Glutamatergic neuron (in vitro differentiated cells): ENCODE measurements at regions not wholly inside any gene's neighbourhood (a gene's known extent, or its start where the extent isn't known, plus 50 kb on each side); places are given as distances from the start of the nearest gene placed in this dataset.

Experiments used
- DNase-seq: peaks from one replicate; pipeline ENCODE4 v3.0.0; 2022
- H3K27ac Mint-ChIP-seq: one replicate; pipeline ENCODE4 v1.8.0; 2020; ENCODE audit warnings: mild to moderate bottlenecking, mixed read lengths, inconsistent platforms; ENCODE audit not compliant: unreplicated experiment
- H3K27me3 Mint-ChIP-seq: one replicate; pipeline ENCODE4 v1.8.0; 2020; ENCODE audit warnings: mild to moderate bottlenecking, moderate library complexity, mixed read lengths, inconsistent platforms; ENCODE audit not compliant: unreplicated experiment
- H3K36me3 Mint-ChIP-seq: one replicate; pipeline ENCODE4 v1.8.0; 2020; ENCODE audit warnings: mild to moderate bottlenecking, mixed read lengths, inconsistent platforms; ENCODE audit not compliant: unreplicated experiment
- H3K4me1 Mint-ChIP-seq: one replicate; pipeline ENCODE4 v1.8.0; 2020; ENCODE audit warnings: mild to moderate bottlenecking, low read depth, mixed read lengths, inconsistent platforms; ENCODE audit not compliant: unreplicated experiment
- H3K4me3 Mint-ChIP-seq: one replicate; pipeline ENCODE4 v1.8.0; 2020; ENCODE audit warnings: mild to moderate bottlenecking, mixed read lengths, inconsistent platforms; ENCODE audit not compliant: unreplicated experiment
- H3K9me3 Mint-ChIP-seq: one replicate; pipeline ENCODE4 v1.8.0; 2020; ENCODE audit warnings: mild to moderate bottlenecking, moderate library complexity, mixed read lengths, inconsistent platforms; ENCODE audit not compliant: unreplicated experiment
- TF ChIP-seq, protein P1 (sequence below): fragments of 200-600 bp; sonication (generic); IDR thresholded peaks from one replicate; pipeline ENCODE4 v1.5.0; 2021; ENCODE audit not compliant: partially characterized antibody, unreplicated experiment

DNA sequence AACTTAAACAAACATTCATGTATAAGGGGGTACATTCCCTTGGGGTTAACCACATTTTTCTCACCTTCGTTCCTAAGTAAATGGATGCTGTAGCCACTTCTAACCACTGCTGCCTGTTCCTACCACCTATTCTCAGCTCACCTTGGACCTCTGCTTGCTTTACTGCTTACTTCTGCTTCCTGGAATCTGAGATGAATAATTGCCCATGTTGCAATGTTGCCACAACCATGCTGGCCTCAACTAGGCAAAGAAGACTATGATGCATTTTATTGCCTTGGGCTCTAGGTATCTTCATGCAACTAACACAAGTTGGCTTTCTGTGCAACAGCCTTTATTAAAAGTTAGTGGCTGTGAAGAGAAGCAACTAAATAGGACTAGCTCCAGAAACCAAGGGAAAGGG, 106.3 kb upstream of the TCF4 start:
- no peak for DNase-seq
- H3K27ac Mint-ChIP-seq: no peak overlapping the region
- H3K4me3 Mint-ChIP-seq: no peak overlapping the region
- TF ChIP-seq, protein P1, sequence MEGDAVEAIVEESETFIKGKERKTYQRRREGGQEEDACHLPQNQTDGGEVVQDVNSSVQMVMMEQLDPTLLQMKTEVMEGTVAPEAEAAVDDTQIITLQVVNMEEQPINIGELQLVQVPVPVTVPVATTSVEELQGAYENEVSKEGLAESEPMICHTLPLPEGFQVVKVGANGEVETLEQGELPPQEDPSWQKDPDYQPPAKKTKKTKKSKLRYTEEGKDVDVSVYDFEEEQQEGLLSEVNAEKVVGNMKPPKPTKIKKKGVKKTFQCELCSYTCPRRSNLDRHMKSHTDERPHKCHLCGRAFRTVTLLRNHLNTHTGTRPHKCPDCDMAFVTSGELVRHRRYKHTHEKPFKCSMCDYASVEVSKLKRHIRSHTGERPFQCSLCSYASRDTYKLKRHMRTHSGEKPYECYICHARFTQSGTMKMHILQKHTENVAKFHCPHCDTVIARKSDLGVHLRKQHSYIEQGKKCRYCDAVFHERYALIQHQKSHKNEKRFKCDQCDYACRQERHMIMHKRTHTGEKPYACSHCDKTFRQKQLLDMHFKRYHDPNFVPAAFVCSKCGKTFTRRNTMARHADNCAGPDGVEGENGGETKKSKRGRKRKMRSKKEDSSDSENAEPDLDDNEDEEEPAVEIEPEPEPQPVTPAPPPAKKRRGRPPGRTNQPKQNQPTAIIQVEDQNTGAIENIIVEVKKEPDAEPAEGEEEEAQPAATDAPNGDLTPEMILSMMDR: no peak
- H3K27me3 Mint-ChIP-seq: no peaks in the 10 kb centered on the region
- H3K36me3 Mint-ChIP-seq: no peaks in the 10 kb centered on the region
- H3K4me1 Mint-ChIP-seq: peaks cover 3% of the 10 kb centered on the region
- H3K9me3 Mint-ChIP-seq: no peaks in the 10 kb centered on the region

- Mint-ChIP-seq H3K9me3 (no peaks in the 10 kb centered on the region), H3K36me3 (no peaks in the 10 kb centered on the region), H3K27ac (no peak overlapping the region)
Measured at GRCh38 chr18:55688030-55688429, 100.0 kb upstream of the TCF4 start.

DNA sequence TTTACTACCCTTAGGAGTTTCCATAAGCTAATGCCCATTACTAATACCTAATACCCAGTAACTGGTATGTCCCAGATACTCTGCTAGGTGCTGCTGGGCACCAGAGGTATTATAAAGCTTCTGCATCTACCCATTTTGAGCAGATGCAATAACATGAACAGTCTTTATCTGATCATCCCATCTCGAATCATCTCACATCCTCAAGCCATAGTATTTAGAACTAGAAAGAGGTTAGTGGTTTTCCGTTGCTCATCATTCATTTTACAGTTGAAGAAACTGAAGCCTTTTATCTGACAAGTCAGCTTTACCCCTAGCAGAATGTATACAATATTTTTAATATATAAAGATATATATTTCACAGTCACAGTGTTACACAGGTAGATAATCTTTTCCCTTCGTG, 99.1 kb upstream of the TCF4 start:
- Mint-ChIP-seq H3K9me3 (no peaks in the 10 kb centered on the region), H3K36me3 (no peaks in the 10 kb centered on the region), H3K4me3 (no peak overlapping the region), H3K27me3 (no peaks in the 10 kb centered on the region), H3K4me1 (no peaks in the 10 kb centered on the region), H3K27ac (no peak overlapping the region)
- TF ChIP-seq, protein P1: no peak
- DNase-seq: no peak

More at GRCh38 chr18:55688030-55688429, 100.0 kb upstream of the TCF4 start:
- no peak for DNase-seq
- Mint-ChIP-seq H3K4me1 (peaks cover 3% of the 10 kb centered on the region), H3K27me3 (no peaks in the 10 kb centered on the region), H3K4me3 (no peak overlapping the region)
- TF ChIP-seq, protein P1: no peak

GRCh38 chr18:55685638-55686037, 97.6 kb upstream of the TCF4 start:
- Mint-ChIP-seq H3K36me3 (no peaks in the 10 kb centered on the region), H3K27me3 (no peaks in the 10 kb centered on the region), H3K4me1 (no peaks in the 10 kb centered on the region), H3K9me3 (no peaks in the 10 kb centered on the region), H3K4me3 (no peak overlapping the region), H3K27ac (no peak overlapping the region)
- DNase-seq: no peak
- TF ChIP-seq, protein P1: no peak

DNA sequence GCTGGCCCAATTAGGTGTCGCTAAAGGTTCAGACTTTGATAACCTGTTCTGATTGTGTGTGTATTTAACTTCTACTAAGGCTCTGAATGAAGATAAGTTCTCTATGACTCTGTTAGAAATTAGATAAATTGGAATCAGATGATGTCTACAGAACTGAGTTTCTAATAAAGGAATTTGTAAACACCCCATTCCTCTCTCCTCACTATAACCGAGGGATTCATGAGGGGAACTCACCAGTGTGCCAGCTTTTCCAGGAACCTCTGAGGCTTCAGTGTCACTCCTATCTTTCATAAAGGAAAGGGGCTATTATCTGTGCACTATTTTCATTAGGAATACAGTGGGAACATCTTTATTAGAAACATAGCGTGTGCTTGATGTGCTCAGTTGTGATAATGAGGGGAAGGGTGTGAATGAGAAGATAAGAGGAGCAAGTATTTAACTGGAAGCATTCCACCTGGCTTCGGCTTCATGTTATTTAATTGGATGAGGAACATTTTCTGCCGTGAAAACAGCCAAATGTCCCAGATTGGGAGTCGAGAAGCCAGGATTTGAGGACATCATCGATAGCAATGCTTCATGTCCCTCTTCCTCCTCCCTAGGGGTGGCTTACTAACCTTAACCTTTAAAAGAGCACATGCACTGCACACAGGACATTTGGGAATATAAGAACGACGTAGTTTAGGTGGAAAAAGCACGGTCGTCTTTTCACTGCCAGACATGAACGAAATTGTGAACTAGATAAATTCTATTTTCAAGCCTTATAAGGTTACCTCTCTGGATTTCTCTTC, 84.8 kb upstream of the TCF4 start:
- no peaks in the 10 kb centered on the region for H3K4me1 Mint-ChIP-seq
- no peaks in the 10 kb centered on the region for H3K27me3 Mint-ChIP-seq
- H3K9me3 Mint-ChIP-seq: peaks cover 2% of the 10 kb centered on the region
- no peak for DNase-seq
- no peak overlapping the region for H3K4me3 Mint-ChIP-seq
- TF ChIP-seq, protein P1: no peak
- H3K27ac Mint-ChIP-seq: no peak overlapping the region
- H3K36me3 Mint-ChIP-seq: no peaks in the 10 kb centered on the region
